Sigmoid colon (tissue), 4 donors: ENCODE measurements at regions not wholly inside any gene's neighbourhood (a gene's known extent, or its start where the extent isn't known, plus 50 kb on each side); places are given as distances from the start of the nearest gene placed in this dataset.

Source experiments
- CTCF ChIP-seq, 4 experiments: fragments of 450-650 bp in 3 of 4; fragments of 200-600 bp in 1 of 4; IDR thresholded peaks; one replicate each; pipeline ENCODE4 v1.5.1; 2016 to 2019; ENCODE audit warnings: antibody characterized with exemption in 4 of 4, mild to moderate bottlenecking in 3 of 4, moderate library complexity in 2 of 4
- EP300 ChIP-seq, 4 donors: sonication (generic); formaldehyde crosslinking; IDR thresholded peaks; one replicate each; pipeline ENCODE4 v1.6.1; 2017; ENCODE audit warnings: antibody characterized with exemption in 4 of 4
- POLR2A ChIP-seq, 2 donors: fragments of 450-650 bp; IDR thresholded peaks; one replicate each; pipeline ENCODE4 v1.6.1; 2016; ENCODE audit warnings: antibody characterized with exemption in 2 of 2, mild to moderate bottlenecking in 2 of 2, moderate library complexity in 2 of 2
- POLR2AphosphoS5 ChIP-seq, 4 donors: sonication (generic); formaldehyde crosslinking; IDR thresholded peaks; one replicate each; pipeline ENCODE4 v1.6.1; 2017; ENCODE audit warnings: antibody characterized with exemption in 4 of 4

- no peak for TF ChIP-seq POLR2A (IDR thresholded peaks at IDR 0.05)
- TF ChIP-seq EP300 (IDR thresholded peaks at IDR 0.05): no peak
- no peak for TF ChIP-seq CTCF (IDR thresholded peaks at IDR 0.05)
- no peak for TF ChIP-seq POLR2AphosphoS5 (IDR thresholded peaks at IDR 0.05)
Measured at GRCh38 chr13:53623146-53623545, 594.5 kb downstream of the OLFM4 start.
